HUDEP-2 (cell line): ENCODE measurements at regions not wholly inside any gene's neighbourhood (a gene's known extent, or its start where the extent isn't known, plus 50 kb on each side); places are given as distances from the start of the nearest gene placed in this dataset.
A peak's percentile ranks its signal among the peaks of the same experiment; 100 is the strongest.

Experiments
- DNase-seq, 76 experiments: peaks; one replicate each; lab custom pipeline; 2025; ENCODE audit not compliant: unreplicated experiment in 76 of 76; lab: John Stamatoyannopoulos, UW

DNA sequence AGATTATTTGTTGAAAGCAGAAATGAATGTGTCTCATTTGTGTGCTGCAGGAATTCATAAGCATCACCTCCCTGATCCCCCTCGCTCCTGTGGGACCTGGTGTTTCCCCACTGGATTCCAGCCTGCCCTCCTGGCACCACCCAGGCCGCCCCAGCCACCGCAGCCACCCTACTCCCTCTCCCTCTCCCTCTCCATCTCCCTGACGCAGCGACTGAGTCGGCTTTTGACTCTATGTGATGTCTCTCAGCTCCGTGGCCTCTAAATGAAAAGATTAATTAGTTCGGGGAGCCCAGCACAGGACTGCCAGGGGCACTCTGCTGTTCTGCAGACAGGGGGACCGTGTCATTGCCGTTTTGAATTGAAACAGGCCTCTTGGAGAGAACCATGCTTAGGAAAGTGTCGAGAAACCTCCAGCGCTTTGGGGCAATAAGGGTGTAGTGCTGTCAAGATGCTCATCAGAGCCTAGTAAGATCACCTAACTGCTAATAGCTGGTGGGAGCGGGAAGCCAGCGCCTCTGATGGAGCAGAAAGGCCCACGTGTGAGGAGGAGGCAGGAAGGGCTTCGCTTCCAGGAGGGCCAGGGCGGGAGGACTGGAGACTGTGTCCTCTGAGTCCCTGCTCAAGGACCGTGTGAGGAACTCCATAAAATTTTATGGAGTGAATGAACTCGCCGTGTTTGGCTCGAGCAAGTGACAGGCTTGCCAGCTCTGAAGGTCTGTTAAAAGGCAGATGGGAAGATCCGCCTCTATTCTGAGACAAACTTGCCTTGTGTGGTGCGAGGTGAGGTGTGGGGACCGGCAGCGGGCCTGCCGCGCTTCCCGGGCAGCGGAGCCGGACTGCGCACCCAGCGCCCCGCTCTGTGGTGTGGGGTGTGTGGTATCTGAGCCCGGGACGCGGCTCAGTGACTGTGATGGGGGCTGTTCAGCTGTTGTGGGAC lies 157.4 kb upstream of the C14orf180 start:
- no peak for DNase-seq

DNA sequence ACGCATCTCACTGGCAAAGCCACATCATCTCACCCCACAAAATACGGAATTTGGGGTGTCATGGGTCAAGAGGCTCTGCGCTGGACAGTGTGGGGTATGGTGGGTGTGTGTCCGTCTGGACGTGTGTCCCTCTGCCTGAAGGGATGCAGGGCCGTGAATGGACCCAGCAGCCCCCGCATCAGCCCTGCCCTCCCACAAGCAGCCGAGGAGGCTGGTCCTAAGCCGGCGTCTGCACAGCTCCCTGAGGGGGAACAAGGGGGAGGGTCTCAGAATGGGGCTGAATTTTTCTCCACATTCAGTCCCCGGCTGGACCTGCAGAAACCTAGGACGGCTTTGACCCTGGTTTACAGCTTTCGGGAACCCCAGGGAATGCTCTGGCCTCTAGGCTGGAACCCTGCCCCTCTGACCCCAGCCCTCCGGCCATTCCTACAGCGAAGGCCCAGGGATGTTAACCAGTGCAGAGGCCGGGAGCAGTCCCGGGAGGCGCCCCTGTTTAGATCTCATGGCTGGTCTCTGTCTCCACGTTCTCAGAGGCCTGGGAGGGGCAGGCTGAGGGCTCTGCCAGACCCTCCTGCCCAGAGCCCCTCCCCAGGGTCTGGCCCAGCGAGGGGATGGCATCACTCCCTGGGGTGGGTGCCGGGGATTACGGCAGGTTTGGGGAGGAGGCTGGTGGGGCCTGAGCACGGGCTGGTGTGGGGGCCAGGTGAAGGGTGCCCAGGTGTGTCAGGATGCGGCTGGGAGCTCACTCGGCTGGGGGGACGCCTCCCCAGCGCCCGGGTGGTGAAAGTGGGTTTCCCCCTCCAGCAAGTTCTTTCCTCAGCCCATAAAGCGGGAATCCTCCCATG lies 156.5 kb upstream of the C14orf180 start:
- DNase-seq = no peak

DNA sequence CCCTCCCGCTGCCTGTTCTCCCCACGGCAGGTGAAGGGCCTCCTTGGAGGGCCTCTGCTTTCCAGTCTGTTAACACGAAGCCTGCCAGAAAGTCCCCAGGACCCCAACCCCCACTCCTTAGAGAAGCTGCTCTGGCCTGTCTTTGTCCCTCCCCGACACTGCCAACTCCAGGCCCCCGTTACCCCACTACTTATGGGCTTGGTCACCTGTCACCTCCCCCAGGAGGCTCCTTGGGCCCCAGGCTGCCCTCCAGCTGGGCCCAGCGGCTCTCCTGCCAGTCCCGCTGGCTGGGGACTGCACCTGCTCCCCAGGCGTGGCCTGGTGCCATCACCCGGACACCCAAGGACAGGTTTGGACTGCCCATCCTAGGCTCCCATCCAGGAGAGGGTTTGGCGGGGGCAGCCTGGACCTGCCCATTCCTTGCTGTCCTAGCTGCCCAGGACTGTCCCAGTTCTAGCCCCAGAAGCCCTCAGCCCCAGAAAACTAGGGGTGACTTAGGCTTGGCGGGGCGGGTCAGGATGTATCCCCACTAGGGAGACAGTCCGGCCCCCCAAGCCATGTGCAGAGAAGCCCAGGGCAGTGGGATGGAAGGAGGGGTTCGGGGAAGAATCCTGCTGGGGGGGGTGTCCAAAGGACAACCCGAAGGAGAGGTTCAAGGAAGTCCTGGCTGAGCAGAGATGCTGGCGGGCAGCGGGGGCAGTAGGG lies 155.7 kb upstream of the C14orf180 start:
- no peak for DNase-seq

DNA sequence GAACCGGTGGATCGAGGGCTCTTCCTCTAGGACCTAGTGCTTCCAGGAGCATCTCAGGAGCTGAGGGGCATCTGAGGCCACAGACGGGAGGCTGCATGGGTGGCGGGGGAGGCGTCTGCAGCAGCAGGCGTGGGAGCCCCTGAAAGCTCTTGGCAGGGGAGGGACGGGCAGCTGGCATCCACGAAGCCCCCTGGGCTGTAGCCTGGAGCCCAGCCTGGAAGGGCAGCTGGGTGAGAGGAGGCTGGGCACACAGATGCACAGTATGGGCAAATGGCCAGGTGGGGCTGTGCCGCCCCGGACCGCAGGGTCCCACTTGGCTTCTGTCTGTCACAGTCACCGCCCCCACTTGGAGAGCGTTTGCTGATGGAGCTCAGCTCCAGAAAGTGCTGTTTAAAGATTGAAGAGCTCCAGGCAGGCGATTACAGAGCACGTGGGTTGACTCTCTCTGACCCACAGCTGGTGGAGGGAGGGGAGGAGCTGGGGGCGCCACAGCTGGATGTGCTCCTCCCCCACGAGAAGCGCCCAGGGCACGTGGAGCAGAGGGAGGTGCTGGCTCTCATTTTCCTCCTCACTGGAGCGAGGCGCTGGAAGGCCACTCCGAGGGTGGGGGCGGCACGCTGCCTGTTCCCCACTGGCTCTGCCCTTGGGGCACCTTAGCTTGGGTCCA lies 155.0 kb upstream of the C14orf180 start:
- peak in 3 of 76 experiments; percentile 11 to 24 (median 13) for DNase-seq

DNA sequence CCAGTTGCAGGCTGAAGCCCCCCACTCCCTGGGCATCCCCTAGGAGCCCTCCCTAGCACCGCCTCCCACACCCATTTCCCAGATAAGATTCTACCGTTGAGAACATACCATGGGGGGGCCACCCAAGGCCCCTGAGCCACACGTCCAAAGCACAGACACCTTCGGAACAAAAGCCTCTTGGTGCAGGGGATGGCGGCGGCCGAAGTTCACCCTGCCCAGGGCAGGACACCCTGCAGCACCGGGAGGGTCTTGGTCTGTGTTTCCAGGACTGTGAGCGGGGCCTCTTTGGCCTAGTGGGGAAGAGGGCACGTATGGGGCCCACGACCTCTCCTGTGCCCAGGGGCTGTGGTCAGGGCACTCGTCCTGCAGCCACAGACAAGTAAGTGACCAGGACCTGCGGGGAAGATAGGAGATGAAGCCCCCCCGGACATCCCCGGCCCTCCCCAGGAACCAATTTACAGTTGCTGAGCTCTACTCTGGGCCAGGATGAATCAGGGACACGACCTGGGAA lies 154.3 kb upstream of the C14orf180 start:
- no peak for DNase-seq

DNA sequence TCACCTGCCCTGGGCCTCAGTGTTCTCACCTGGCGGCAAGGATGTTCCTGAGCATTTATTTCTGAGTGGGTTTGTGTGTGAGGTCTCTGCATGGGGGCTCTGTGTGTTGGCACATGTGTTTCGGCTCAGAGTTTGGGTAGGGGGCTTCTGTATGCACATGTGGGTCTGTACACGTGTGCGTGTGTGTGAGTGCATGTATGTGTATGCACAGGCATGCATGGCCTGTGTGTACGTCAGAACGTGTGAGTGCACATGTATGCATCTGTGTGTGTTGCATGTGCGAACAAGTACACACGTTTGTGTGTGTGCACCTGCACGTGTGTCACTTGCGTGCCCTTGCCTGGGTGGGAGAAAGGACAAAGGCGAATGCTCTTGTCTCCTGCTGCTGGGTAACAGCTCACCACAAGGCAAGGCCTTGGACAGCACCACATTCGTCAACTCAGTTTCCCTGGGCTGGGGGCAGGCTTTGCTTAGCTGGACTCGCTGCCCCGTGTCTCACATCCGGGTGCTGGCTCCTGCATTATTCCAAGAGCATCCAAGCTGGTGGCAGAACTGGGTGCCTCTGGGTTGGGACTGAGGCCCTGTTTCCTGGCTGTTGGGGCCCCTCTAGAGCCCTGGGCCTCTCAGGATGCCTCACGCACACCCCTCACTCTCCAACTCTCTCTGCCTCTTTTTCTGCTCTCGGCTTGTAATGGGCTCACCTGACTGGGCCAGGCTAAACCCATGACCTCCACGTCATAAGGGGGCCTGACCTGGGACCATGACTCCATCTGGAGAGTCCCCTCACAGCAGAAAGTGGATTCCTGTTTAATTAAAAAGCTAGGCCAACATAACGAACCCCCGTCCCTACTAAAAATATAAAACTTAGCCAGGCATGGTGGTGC lies 153.6 kb upstream of the C14orf180 start:
- no peak for DNase-seq

DNA sequence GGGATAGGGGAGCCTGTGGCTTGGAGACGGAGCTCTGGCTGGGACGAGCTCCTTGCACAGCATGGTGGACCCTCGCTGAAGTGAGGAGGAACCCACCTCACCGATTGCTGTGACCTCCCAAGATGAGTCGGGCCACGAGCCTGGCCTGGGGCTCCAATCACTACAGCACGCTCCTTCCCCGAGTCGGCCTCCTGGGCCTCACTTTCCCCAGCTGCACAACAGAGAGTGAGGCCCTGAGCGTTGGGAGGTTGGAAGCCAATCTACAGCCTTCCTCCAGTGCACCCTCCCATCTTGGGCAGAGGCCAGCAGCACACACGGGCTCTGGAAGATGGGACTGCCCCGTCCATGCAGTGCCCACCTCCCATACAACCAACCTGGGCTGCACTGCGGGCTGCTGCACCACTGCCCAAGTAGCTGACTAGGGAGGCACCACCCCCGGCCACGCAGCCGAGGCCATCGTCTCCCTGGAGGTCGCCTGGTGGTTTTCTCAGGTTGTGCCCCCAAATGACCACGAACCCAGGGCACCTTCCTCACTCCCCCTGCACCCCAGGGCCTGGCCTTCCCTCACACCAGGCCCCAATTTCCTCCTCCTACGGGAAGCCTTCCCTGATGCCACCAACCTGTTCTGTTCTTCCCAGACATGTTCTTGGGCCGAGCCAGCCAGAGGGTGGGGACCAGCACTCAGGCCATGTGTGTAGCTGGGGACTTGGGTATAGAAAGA lies 152.3 kb upstream of the C14orf180 start:
- DNase-seq = no peak

DNA sequence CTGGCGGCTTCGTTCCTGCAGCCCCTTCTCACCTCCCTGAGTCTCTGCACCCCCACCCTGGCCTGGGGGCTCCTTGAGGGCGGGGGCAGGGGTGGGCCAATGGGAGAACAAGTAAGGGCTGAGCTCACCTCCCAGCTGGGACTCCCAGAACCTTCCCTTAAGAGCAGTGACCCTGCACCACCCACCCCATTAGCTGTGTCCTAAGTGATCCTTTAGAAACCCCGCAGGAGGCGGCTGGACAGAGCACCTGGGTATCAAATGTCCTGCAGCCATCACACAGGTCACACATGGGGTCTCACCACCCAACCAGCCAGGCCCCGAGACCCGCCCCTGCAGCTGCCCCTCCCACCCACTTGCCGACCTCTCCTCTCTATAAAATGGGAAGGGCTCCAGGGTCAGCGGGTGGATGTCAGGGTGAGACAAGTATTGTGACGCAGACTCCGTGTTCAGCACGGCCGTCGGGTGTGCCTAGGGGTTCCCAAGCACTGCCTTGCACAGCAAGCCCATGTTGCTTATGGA lies 151.2 kb upstream of the C14orf180 start:
- no peak for DNase-seq

DNA sequence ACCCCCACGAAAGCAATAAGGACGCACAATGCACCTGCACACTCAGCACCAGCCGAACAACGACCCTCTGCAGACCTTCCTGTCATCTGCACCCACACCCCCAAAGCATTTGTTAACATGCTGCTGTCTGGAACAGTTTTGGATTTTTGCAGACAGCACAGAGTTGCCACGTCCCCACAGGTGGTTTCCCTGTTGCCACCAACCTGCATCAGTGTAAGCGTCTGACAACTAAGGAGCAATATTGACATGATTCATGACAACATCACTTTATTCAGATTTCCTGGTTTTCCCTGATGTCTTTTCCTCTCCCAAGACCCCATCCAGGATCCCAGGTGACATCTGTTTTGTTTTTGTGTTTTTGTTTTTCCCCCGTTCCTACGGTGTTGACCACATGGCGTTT lies 150.7 kb upstream of the C14orf180 start:
- no peak for DNase-seq

DNA sequence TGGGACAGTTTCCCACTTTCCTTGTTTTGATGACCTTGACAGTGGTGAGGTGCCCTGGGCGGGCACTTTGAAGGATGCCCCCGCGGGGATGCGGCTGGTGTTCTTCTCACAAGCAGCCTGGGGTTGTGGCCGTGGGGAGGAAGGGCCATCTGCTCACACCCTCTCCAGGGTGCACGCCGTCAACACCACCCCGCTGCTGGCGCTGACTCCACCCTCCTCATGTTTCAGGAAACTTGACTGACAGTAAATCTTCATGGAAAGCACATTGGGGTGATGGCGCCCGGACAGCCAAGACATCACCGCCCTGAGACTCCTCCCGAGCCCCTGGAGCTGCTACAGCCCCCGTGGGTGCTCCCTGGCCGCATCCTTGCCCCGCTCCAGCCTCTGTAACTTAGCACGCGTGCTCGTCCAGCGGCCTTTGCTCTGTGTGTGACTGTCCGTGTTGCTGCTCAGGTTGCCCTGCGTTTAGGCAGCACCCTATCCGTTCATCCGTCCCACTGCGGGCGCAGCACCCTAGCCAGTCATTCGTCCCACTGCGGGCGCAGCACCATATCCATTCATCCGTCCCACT lies 150.2 kb upstream of the C14orf180 start:
- DNase-seq = no peak

DNA sequence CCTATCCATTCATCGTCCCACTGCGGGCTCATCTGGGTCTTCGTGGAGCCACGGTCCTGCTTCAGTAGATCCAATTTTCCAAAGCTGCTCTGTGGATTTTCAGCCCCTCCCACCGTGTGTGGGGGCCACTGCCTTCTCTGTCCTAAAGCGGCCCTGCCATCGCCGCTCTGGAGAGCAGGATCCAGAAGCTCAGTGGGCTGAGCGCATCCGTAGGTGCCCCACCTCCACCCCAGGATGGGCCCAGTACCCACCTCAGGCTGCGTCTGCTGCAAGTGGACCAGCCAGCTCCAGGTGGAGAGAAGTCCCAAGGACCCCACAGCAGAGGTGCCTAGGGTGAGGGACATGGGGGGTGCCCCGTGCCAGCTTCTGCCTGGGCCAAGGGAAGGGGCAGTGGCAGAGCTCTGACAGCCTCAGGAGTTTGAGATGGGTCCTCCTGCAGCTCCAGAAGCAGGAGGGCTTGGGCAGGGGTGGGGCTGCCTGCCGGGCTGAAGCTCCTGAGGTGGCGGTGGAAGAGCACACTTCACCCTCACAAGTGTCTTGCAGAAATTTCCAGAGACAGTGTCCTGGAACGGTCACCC lies 148.1 kb upstream of the C14orf180 start:
- no peak for DNase-seq

DNA sequence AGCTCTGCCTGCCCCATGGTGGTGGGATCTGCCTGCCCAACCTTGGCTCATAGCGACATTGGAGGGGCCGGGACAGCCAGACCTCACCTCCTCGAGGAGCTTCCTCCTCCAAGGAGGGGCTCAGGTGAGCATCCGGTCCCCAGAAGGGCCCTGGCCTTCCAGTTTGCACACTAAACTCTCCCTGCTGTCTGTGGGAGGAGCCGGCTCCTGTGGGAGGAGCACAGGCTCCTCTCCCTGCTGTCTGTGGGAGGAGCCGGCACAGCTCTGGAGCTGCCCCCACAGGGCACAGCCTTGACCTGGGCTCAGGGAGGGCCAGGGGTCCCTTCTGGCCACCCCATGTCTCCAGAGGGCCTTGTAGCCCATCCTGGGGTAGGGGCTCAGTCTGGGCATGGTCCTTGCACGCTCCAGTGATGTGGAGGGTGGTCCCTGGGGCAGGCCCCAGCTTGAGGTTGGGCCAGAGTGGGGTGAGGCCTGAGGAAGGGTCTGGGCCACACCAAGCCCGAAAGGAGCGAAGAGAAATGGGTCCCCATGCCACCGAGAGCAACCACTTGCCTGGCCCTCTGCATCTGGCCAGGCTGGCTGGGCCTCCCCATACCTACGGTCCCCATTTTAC lies 147.5 kb upstream of the C14orf180 start:
- no peak for DNase-seq

DNA sequence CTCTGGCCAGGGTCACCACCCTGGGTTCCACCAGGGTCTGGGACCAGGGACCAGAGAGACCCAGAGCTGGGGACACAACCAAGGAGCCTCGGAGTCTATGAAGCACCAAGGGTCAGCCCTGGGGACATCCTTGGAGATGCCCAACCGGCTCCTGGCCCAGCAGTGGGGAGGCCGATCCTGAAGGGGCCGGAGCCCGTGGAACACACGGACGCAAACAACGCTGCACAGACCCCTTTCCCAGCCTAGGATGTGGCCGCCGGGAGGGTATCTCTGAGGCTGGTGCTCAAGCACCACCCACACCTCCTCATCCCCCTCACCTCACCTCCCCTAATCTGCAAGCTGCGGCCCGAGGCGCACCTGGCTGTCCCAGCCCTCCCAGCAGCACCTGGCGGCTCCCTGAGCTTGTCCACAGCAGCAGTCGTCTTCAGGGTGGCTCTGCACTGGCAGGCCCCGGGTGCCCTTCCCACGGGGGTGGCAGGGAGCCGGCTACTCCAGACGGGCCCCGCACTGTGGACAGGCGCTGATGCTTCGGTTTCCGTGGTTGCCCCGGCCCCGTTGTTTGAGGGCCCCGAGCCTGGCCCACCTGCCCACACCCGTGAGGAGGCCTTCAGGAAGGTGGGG lies 146.8 kb upstream of the C14orf180 start:
- no peak for DNase-seq

DNA sequence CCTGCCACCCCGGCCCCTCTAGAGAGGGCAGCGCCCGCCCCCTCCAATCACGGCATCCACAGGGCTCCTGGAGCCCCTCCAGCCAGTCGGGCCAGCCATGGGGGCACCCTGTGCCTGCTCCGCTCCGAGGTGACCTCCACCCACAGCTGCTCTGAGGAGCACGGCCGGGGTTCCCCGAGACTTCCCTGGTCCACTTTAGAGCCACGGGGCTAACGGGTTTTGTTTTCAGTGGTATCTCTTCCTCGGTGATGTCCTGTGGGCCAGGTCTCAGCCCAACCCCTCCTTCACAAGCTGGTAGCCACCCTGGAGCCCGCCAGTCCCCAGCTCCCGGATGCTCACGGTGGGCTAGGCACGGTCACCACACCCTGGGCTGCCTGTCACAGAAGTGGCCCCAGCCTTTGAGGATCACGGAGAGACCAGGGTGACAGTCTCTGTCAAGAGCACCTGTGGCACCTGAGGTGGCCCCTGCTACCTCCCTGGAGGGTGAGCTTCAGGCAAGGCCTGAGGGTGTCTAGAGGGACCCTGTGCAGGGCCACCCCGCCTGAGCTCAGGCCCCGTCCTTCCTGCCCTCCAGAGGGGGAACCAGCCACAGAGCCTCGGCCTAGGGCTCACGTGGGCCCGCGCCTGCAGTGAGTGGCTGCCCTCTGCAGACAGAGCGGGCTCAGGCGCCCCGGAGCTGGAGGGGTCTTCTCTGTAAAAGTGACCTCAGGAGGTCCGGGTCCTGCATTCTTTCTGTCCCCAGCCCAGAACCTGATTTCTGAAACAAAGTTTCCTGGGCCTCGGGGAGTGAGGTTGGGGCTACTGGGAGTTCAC lies 146.0 kb upstream of the C14orf180 start:
- DNase-seq = no peak

DNA sequence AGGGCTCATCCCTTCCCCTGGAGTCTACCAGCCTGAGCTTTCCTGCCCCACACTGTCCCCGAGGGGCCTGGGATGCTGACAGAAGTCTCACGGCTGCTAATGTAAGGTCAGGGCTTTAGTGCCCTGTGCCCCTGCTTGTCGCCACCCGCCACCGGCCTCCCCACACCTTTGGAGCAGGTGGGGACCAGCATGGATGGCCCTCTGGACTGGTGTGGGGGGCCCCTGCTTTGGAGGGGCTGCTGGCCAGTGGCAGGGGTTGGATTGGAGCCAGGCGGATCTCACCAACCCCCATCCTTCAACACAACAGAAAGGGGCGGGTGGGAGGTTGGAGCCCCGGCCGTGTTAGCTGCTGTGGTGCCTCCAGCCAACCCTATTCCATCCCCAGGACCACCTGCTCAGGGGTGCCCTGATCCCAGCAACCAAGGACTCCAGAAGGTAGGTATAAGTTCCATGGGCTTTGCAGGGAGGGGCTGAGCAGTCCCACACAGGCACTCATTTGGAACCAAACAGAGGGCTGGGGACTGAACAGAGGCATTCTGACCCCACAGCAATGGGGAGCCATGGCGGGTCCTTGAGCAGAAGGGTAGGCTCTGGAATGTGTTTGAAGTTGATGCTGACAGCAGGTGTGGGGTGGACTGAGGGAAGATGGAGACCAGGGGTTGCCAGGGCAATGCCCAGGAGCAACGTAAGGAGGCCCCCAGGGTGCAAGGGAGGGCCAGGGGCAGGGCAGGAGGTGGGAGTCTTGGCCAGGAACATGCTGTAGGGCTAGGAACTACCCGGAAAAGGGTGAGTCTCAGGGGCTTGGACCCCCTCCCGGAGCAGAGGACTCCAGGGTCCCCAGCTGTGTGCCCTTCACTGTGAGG lies 145.1 kb upstream of the C14orf180 start:
- no peak for DNase-seq
